B cell (primary cell): ENCODE measurements at regions not wholly inside any gene's neighbourhood (a gene's known extent, or its start where the extent isn't known, plus 50 kb on each side); places are given as distances from the start of the nearest gene placed in this dataset.

Experiments
- ATAC-seq: fragments of 200-7000 bp; cut with Tn5 transposase; one replicate; pipeline ENCODE4 v1.10.0; 2021; ENCODE audit warnings: low read depth, mild to moderate bottlenecking, moderate number of reproducible peaks, moderate library complexity
- CTCF ChIA-PET: fragments of 350-600 bp; sonication (Branson Sonifier 250); formaldehyde crosslinking; loops from one replicate; lab custom pipeline; 2021; ENCODE audit warnings: antibody characterized with exemption, inconsistent platforms; lab: Charles Lee
- POLR2A ChIA-PET: fragments of 350-600 bp; sonication (Branson Sonifier 250); formaldehyde crosslinking; loops from one replicate; lab custom pipeline; 2021; ENCODE audit warnings: antibody characterized with exemption; lab: Charles Lee
- DNase-seq: peaks from one replicate; pipeline ENCODE4 v3.0.0; 2013
- H2AFZ ChIP-seq: 2 replicates; pipeline ENCODE4 v1.6.1; 2012; ENCODE audit warnings: mild to moderate bottlenecking, low read depth, low read length; ENCODE audit not compliant: insufficient read depth, poor library complexity, severe bottlenecking
- H3K27ac ChIP-seq, 2 donors: 1 replicate in 1 of 2; 2 replicates in 1 of 2; pipeline ENCODE4 v1.5.1; 2012 to 2013; ENCODE audit warnings: low read length in 2 of 2, mild to moderate bottlenecking in 2 of 2, moderate library complexity in 1 of 2
- H3K27me3 ChIP-seq, 4 experiments: fragments of 200-600 bp in 1 of 4; sonication (generic) in 1 of 4; replicated peaks in 1 of 4; 1 replicate in 2 of 4; 2 replicates in 2 of 4; pipeline versions ENCODE4 v1.6.1 to v1.7.0; 2013 to 2016; ENCODE audit warnings: low read length in 3 of 4, mild to moderate bottlenecking in 2 of 4, mixed read lengths in 1 of 4, moderate library complexity in 1 of 4; ENCODE audit not compliant: insufficient read depth in 4 of 4, control insufficient read depth in 3 of 4; ENCODE audit errors: control extremely low read depth in 1 of 4
- H3K36me3 ChIP-seq, 2 experiments: replicated peaks in 1 of 2; 1 replicate in 1 of 2; 2 replicates in 1 of 2; pipeline versions ENCODE4 v1.6.1 to v1.7.1; 2013; ENCODE audit warnings: low read length in 1 of 2; ENCODE audit not compliant: insufficient read depth in 2 of 2, control insufficient read depth in 1 of 2; ENCODE audit errors: control extremely low read depth in 1 of 2, extremely low read depth in 1 of 2
- H3K4me1 ChIP-seq, 2 donors: fragments of 200-600 bp in 1 of 2; sonication (generic) in 1 of 2; 1 replicate in 1 of 2; 2 replicates in 1 of 2; pipeline versions ENCODE4 v1.5.1 to v1.6.1; 2013 to 2017; ENCODE audit warnings: low read length in 2 of 2; ENCODE audit not compliant: control insufficient read depth in 2 of 2, insufficient read depth in 2 of 2
- H3K4me2 ChIP-seq: replicated peaks from 2 replicates; pipeline ENCODE3; 2012; ENCODE audit warnings: mild to moderate bottlenecking, low read depth, low read length; ENCODE audit not compliant: poor library complexity, severe bottlenecking
- H3K4me3 ChIP-seq, 5 experiments: fragments of 200-600 bp in 1 of 5; sonication (generic) in 1 of 5; 1 replicate in 3 of 5; 2 replicates in 2 of 5; pipeline versions ENCODE4 v1.5.1 to v1.7.0; 2011 to 2016; ENCODE audit warnings: low read length in 4 of 5, mild to moderate bottlenecking in 4 of 5, low read depth in 2 of 5, control low read depth in 1 of 5, moderate library complexity in 1 of 5; ENCODE audit not compliant: insufficient read depth in 1 of 5; ENCODE audit errors: control extremely low read depth in 1 of 5, extremely low read depth in 1 of 5
- H3K79me2 ChIP-seq: fragments of 200-600 bp; sonication (generic); one replicate; pipeline ENCODE4 v1.6.0; 2016; ENCODE audit warnings: low read length; ENCODE audit not compliant: control insufficient read depth, insufficient read depth
- H3K9ac ChIP-seq: fragments of 200-600 bp; sonication (generic); 2 replicates; pipeline ENCODE4 v1.6.1; 2017; ENCODE audit warnings: mild to moderate bottlenecking, low read length, moderate library complexity
- H3K9me3 ChIP-seq, 3 donors: one replicate each; pipeline versions ENCODE4 v1.6.1 to v1.7.1; 2013; ENCODE audit warnings: low read length in 2 of 3; ENCODE audit not compliant: control insufficient read depth in 2 of 3, insufficient read depth in 1 of 3; ENCODE audit errors: control extremely low read depth in 1 of 3
- H4K20me1 ChIP-seq: 2 replicates; pipeline ENCODE4 v1.6.0; 2012; ENCODE audit warnings: mild to moderate bottlenecking, low read length; ENCODE audit not compliant: insufficient read depth, control insufficient read depth, poor library complexity, severe bottlenecking
- H3K27ac Mint-ChIP-seq: one replicate; pipeline ENCODE4 v1.8.0; 2021; ENCODE audit warnings: mixed read lengths
- H3K27me3 Mint-ChIP-seq: one replicate; pipeline ENCODE4 v1.8.0; 2021; ENCODE audit warnings: mixed read lengths
- H3K4me1 Mint-ChIP-seq: one replicate; pipeline ENCODE4 v1.8.0; 2021; ENCODE audit warnings: mixed read lengths
- H3K4me3 Mint-ChIP-seq: one replicate; pipeline ENCODE4 v1.8.0; 2021; ENCODE audit warnings: mixed read lengths
- H3K9me3 Mint-ChIP-seq: one replicate; pipeline ENCODE4 v1.8.0; 2022; ENCODE audit warnings: mixed read lengths; ENCODE audit not compliant: insufficient read depth
- CTCF ChIP-seq: fragments of 200-600 bp; IDR thresholded peaks from one replicate; pipeline ENCODE4 v1.8.0; 2022; ENCODE audit warnings: antibody characterized with exemption, mild to moderate bottlenecking
- EZH2 ChIP-seq: IDR thresholded peaks from 2 replicates; pipeline ENCODE4 v1.6.1; 2012; ENCODE audit warnings: borderline replicate concordance, low read depth, mild to moderate bottlenecking, moderate library complexity, low read length; ENCODE audit not compliant: insufficient read depth, poor library complexity, severe bottlenecking
- WGBS: methylation state at CpG from one replicate; pipeline ENCODE4 v1.1.5; 2013; ENCODE audit warnings: missing lambda C conversion rate; ENCODE audit not compliant: insufficient coverage; 5-methylcytosine and 5-hydroxymethylcytosine counted together
- intact Hi-C: fragments of 100-400 bp; cut with micrococcal nuclease; formaldehyde crosslinking; loops from one replicate; pipeline ENCODE4 v1.10.0; 2022

- no peaks in the 10 kb centered on the region for H4K20me1 ChIP-seq
- intact Hi-C loops = no loop called here
- no peak overlapping the region for H3K4me2 ChIP-seq
- TF ChIP-seq EZH2 = no peak
- no peak for TF ChIP-seq CTCF
- POLR2A ChIA-PET = no interaction called here
- no peak overlapping the region for H2AFZ ChIP-seq
- no peaks in the 10 kb centered on the region for H3K27me3 Mint-ChIP-seq
- no peak overlapping the region for H3K27ac Mint-ChIP-seq
- H3K9me3 Mint-ChIP-seq = peaks cover 6% of the 10 kb centered on the region
- no peaks in the 10 kb centered on the region for H3K27me3 ChIP-seq
- H3K4me1 ChIP-seq = peaks cover 3 to 6% of the 10 kb centered on the region in 2 donors
- H3K27ac ChIP-seq = no peak overlapping the region
- ATAC-seq (no peak), DNase-seq (no peak)
- no peak overlapping the region for H3K4me3 Mint-ChIP-seq
- H3K79me2 ChIP-seq = no peaks in the 10 kb centered on the region
- H3K36me3 ChIP-seq = no peaks in the 10 kb centered on the region
- CTCF ChIA-PET = no interaction called here
- no peak overlapping the region for H3K9ac ChIP-seq
- H3K4me1 Mint-ChIP-seq = peaks cover 13% of the 10 kb centered on the region
- H3K4me3 ChIP-seq = no peak overlapping the region
- WGBS = 94% methylated on average over 2 of the region's 3 CpGs
- peaks cover 0 to 14% (median 9%) of the 10 kb centered on the region in 3 donors for H3K9me3 ChIP-seq
Measured at GRCh38 chr21:35448876-35449599, 399.9 kb upstream of the RUNX1 start.

GRCh38 chr21:35444391-35444790, 395.3 kb upstream of the RUNX1 start:
- Histone ChIP-seq H3K36me3 (no peaks in the 10 kb centered on the region), H3K27me3 (no peaks in the 10 kb centered on the region), H3K4me1 (peaks cover 0 to 4% of the 10 kb centered on the region in 2 donors), H3K79me2 (no peaks in the 10 kb centered on the region), H3K9ac (no peak overlapping the region), H2AFZ (no peak overlapping the region), H4K20me1 (no peaks in the 10 kb centered on the region), H3K9me3 (no peaks in the 10 kb centered on the region), H3K4me3 (no peak overlapping the region), H3K27ac (no peak overlapping the region), H3K4me2 (no peak overlapping the region)
- Mint-ChIP-seq H3K27ac (no peak overlapping the region), H3K4me3 (no peak overlapping the region), H3K9me3 (no peaks in the 10 kb centered on the region), H3K4me1 (peaks cover 26% of the 10 kb centered on the region), H3K27me3 (no peaks in the 10 kb centered on the region)
- no peak for DNase-seq
- no CpG with 5 or more reads among the region's 1 CpG for WGBS
- no peak for ATAC-seq
- no peak for TF ChIP-seq EZH2
- TF ChIP-seq CTCF = no peak
- intact Hi-C loops = no loop called here
- CTCF ChIA-PET = no interaction called here
- POLR2A ChIA-PET = no interaction called here
